NCI-H128 (cell line): ENCODE measurements at regions not wholly inside any gene's neighbourhood (a gene's known extent, or its start where the extent isn't known, plus 50 kb on each side); places are given as distances from the start of the nearest gene placed in this dataset.
"Not testable (repeated sequence)": the region's sequence is repeated elsewhere in the genome, so short reads cannot be mapped to it uniquely, and the experiment has no call there.

Experiments used
- DNase-seq: peaks from one replicate; lab custom pipeline; 2025; ENCODE audit not compliant: unreplicated experiment; lab: John Stamatoyannopoulos, UW

- DNase-seq = no peak
Observed at GRCh38 chr12:89230376-89231315, 121.7 kb downstream of the DUSP6 start.

GRCh38 chr12:89228491-89228890, 123.8 kb downstream of the DUSP6 start:
- no peak for DNase-seq

- no peak for DNase-seq
Observed at GRCh38 chr12:89227774-89228173, 124.5 kb downstream of the DUSP6 start.

- no peak for DNase-seq
Observed at GRCh38 chr12:89225808-89226411, 126.4 kb downstream of the DUSP6 start.

- DNase-seq = no peak
Observed at GRCh38 chr12:89225401-89225800, 126.9 kb downstream of the DUSP6 start.

GRCh38 chr12:89222580-89222979, 129.7 kb downstream of the DUSP6 start:
- DNase-seq = not testable (repeated sequence)

GRCh38 chr12:89217472-89217871, 134.8 kb downstream of the DUSP6 start:
- no peak for DNase-seq

- no peak for DNase-seq
Observed at GRCh38 chr12:89216211-89216952, 135.9 kb downstream of the DUSP6 start.

GRCh38 chr12:89215196-89215595, 137.1 kb downstream of the DUSP6 start:
- no peak for DNase-seq

GRCh38 chr12:89213747-89214146, 138.6 kb downstream of the DUSP6 start:
- no peak for DNase-seq

- no peak for DNase-seq
Observed at GRCh38 chr12:89213139-89213538, 139.2 kb downstream of the DUSP6 start.

GRCh38 chr12:89212339-89212771, 139.9 kb downstream of the DUSP6 start:
- no peak for DNase-seq

GRCh38 chr12:89211456-89211855, 140.8 kb downstream of the DUSP6 start:
- DNase-seq = no peak

GRCh38 chr12:89210277-89210676, 142.0 kb downstream of the DUSP6 start:
- no peak for DNase-seq

- DNase-seq = no peak
Observed at GRCh38 chr12:89208661-89209096, 143.6 kb downstream of the DUSP6 start.

GRCh38 chr12:89206390-89206789, 145.9 kb downstream of the DUSP6 start:
- no peak for DNase-seq

GRCh38 chr12:89205517-89205916, 146.8 kb downstream of the DUSP6 start:
- DNase-seq = no peak

GRCh38 chr12:89203144-89203543, 149.2 kb downstream of the DUSP6 start:
- DNase-seq = no peak

GRCh38 chr12:89200217-89200616, 152.1 kb downstream of the DUSP6 start:
- DNase-seq = no peak

- no peak for DNase-seq
Observed at GRCh38 chr12:89195470-89195869, 156.8 kb downstream of the DUSP6 start.

GRCh38 chr12:89194683-89195082, 157.6 kb downstream of the DUSP6 start:
- DNase-seq = no peak

GRCh38 chr12:89192429-89192828, 159.9 kb downstream of the DUSP6 start:
- no peak for DNase-seq
